D721Med (cell line): ENCODE measurements at regions not wholly inside any gene's neighbourhood (a gene's known extent, or its start where the extent isn't known, plus 50 kb on each side); places are given as distances from the start of the nearest gene placed in this dataset.

Source experiments
- DNase-seq: peaks from one replicate; pipeline ENCODE4 v3.0.0; 2011; ENCODE audit warnings: low spot score; ENCODE audit not compliant: insufficient read length
- FAIRE-seq: peaks from 2 replicates; lab custom pipeline; 2011; peaks lifted over from hg19 to GRCh38; lab: Jason Lieb, UNC
- CTCF ChIP-seq: IDR thresholded peaks from 2 replicates; pipeline ENCODE4 v1.5.1; 2012; ENCODE audit warnings: mild to moderate bottlenecking, control low read depth; ENCODE audit not compliant: insufficient read depth; ENCODE audit errors: missing control alignments

GRCh38 chr4:14833053-14833452, 169.2 kb upstream of the CPEB2 start:
- DNase-seq, result no peak
- no peak for FAIRE-seq
- TF ChIP-seq CTCF, result no peak

GRCh38 chr4:14834382-14834781, 167.9 kb upstream of the CPEB2 start:
- no peak for FAIRE-seq
- no peak for TF ChIP-seq CTCF
- DNase-seq, result no peak

GRCh38 chr4:14835288-14835687, 167.0 kb upstream of the CPEB2 start:
- TF ChIP-seq CTCF, result no peak
- DNase-seq, result no peak

GRCh38 chr4:14835708-14836425, 166.4 kb upstream of the CPEB2 start:
- TF ChIP-seq CTCF, result no peak
- DNase-seq, result no peak
- FAIRE-seq, result no peak

More at GRCh38 chr4:14835288-14835687, 167.0 kb upstream of the CPEB2 start:
- FAIRE-seq, result no peak

GRCh38 chr4:14837860-14838259, 164.4 kb upstream of the CPEB2 start:
- FAIRE-seq (no peak), DNase-seq (no peak)
- TF ChIP-seq CTCF, result no peak

GRCh38 chr4:14841801-14842768, 160.2 kb upstream of the CPEB2 start:
- DNase-seq (no peak), FAIRE-seq (no peak)
- TF ChIP-seq CTCF, result no peak
